ENCODE measurements at regions not wholly inside any gene's neighbourhood (a gene's known extent, or its start where the extent isn't known, plus 50 kb on each side); places are given as distances from the start of the nearest gene placed in this dataset.

DNA sequence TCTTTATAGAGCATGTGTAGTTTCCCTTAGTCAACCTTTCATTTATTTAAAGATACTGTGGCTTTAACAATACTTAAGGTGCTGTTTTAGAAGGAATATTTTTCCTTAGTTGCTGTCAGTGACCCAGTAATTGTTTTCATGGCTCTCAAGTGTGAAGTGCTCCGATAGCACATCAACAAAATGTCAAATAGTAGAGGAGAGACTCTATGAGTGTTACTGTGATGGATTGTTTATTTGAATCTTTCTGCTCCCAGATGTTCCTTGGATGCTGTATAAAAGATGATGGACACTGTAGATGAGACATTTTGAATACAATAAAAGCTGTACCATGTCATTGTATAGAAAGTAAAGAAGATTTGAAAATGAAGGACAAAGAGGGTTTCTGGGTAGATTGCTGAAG, 1185.7 kb upstream of the C9orf72 start:
- Histone ChIP-seq H3K4me1 (peaks cover 11% of the 10 kb centered on the region), H3K36me3 (no peaks in the 10 kb centered on the region), H3K4me2 (no peak overlapping the region), H3F3A (ENCODE audit: low read depth) (no peaks in the 10 kb centered on the region), H4K20me1 (ENCODE audit: low read depth) (no peaks in the 10 kb centered on the region), H3K79me2 (ENCODE audit: low read depth) (no peaks in the 10 kb centered on the region), H3K9ac (no peak overlapping the region), H3K9me3 (ENCODE audit: low read depth) (no peaks in the 10 kb centered on the region), H3K27ac (no peak overlapping the region), H3K27me3 (no peaks in the 10 kb centered on the region), H3K4me3 (no peak overlapping the region), H2AFZ (replicated peaks) (no peak overlapping the region)
- Mint-ChIP-seq H3K4me1 (peaks cover 3% of the 10 kb centered on the region), H3K27ac (no peak overlapping the region), H3K27me3 (ENCODE audit: insufficient read depth, low read depth) (no peaks in the 10 kb centered on the region), H3K4me3 (no peak overlapping the region), H3K36me3 (no peaks in the 10 kb centered on the region), H3K9me3 (no peaks in the 10 kb centered on the region)
- DNase-seq (ENCODE audit: low spot score): no peak
- TF ChIP-seq EZH2 (IDR thresholded peaks at IDR 0.05) (no peak), CTCF (IDR thresholded peaks at IDR 0.05) (no peak), EZH2phosphoT487 (IDR thresholded peaks at IDR 0.05) (no peak)

DNA sequence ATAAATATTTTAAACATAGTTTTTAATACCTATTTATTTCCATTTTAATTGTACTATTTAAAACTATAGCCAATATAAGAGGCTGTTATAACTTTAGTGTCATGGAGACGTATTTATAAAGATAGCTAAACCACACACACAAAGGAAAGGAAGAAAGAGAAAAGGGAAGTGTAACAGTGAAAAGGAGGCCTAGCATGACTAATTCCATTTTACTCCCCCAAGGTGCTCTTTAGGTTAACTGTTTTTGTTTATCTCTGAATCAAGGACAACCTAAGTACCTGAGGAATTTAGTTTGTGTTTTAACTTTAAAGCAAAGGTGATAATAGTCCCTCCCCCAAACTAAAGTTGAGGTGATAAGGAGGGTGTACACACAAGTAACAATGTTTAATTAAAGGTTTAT, 1188.9 kb upstream of the C9orf72 start:
- Histone ChIP-seq H3K9me3 (ENCODE audit: low read depth) (no peaks in the 10 kb centered on the region), H3K27ac (no peak overlapping the region), H4K20me1 (ENCODE audit: low read depth) (no peaks in the 10 kb centered on the region), H3K4me2 (no peak overlapping the region), H3K27me3 (no peaks in the 10 kb centered on the region), H2AFZ (replicated peaks) (no peak overlapping the region), H3K4me3 (no peak overlapping the region), H3K79me2 (ENCODE audit: low read depth) (no peaks in the 10 kb centered on the region), H3K9ac (no peak overlapping the region), H3F3A (ENCODE audit: low read depth) (no peaks in the 10 kb centered on the region), H3K4me1 (peaks cover 11% of the 10 kb centered on the region), H3K36me3 (no peaks in the 10 kb centered on the region)
- Mint-ChIP-seq H3K27ac (no peak overlapping the region), H3K27me3 (ENCODE audit: insufficient read depth, low read depth) (no peaks in the 10 kb centered on the region), H3K36me3 (no peaks in the 10 kb centered on the region), H3K4me1 (peaks cover 3% of the 10 kb centered on the region), H3K4me3 (no peak overlapping the region), H3K9me3 (no peaks in the 10 kb centered on the region)
- TF ChIP-seq CTCF (IDR thresholded peaks at IDR 0.05) (no peak), EZH2 (IDR thresholded peaks at IDR 0.05) (no peak), EZH2phosphoT487 (IDR thresholded peaks at IDR 0.05) (no peak)
- DNase-seq (ENCODE audit: low spot score): no peak

GRCh38 chr9:28764532-28764931, 1191.3 kb upstream of the C9orf72 start:
- H2AFZ ChIP-seq (replicated peaks): no peak overlapping the region
- H3K36me3 Mint-ChIP-seq: no peaks in the 10 kb centered on the region
- no peaks in the 10 kb centered on the region for H3K27me3 Mint-ChIP-seq (ENCODE audit: insufficient read depth, low read depth)

More at GRCh38 chr9:28764532-28764931, 1191.3 kb upstream of the C9orf72 start:
- H3K27me3 ChIP-seq: no peaks in the 10 kb centered on the region
- DNase-seq (ENCODE audit: low spot score): no peak
- H3F3A ChIP-seq (ENCODE audit: low read depth): no peaks in the 10 kb centered on the region
- no peaks in the 10 kb centered on the region for H3K36me3 ChIP-seq
- H3K4me1 ChIP-seq: peaks cover 11% of the 10 kb centered on the region
- no peak overlapping the region for H3K9ac ChIP-seq
- H3K4me3 ChIP-seq: no peak overlapping the region
- H4K20me1 ChIP-seq (ENCODE audit: low read depth): no peaks in the 10 kb centered on the region
- H3K4me2 ChIP-seq: no peak overlapping the region
- H3K4me3 Mint-ChIP-seq: no peak overlapping the region
- H3K79me2 ChIP-seq (ENCODE audit: low read depth): no peaks in the 10 kb centered on the region
- H3K4me1 Mint-ChIP-seq: peaks cover 3% of the 10 kb centered on the region
- H3K27ac Mint-ChIP-seq: no peak overlapping the region
- no peak overlapping the region for H3K27ac ChIP-seq
- H3K9me3 Mint-ChIP-seq: no peaks in the 10 kb centered on the region
- H3K9me3 ChIP-seq (ENCODE audit: low read depth): no peaks in the 10 kb centered on the region
- TF ChIP-seq EZH2phosphoT487 (IDR thresholded peaks at IDR 0.05) (no peak), CTCF (IDR thresholded peaks at IDR 0.05) (no peak), EZH2 (IDR thresholded peaks at IDR 0.05) (no peak)

All from neural progenitor cell (in vitro differentiated cells).